A549 (cell line): ENCODE measurements at regions not wholly inside any gene's neighbourhood (a gene's known extent, or its start where the extent isn't known, plus 50 kb on each side); places are given as distances from the start of the nearest gene placed in this dataset.

Experiments used
- ATAC-seq, 2 experiments: fragments of 200-7000 bp in 1 of 2; fragments of >200 bp in 1 of 2; cut with Nextera tagmentation in 1 of 2; cut with Tn5 transposase in 1 of 2; 3 replicates each; pipeline versions ENCODE4 v1.8.0 to v1.9.1; 2018 to 2020; ENCODE audit warnings: mild to moderate bottlenecking in 1 of 2, moderate library complexity in 1 of 2
- CTCF ChIA-PET: fragments of 300-600 bp; sonication (Branson Sonifier 250); formaldehyde crosslinking; extraction: SDS; loops from one replicate; lab custom pipeline; 2021; ENCODE audit warnings: antibody characterized with exemption, inconsistent platforms; lab: Yijun Ruan, JAX
- POLR2A ChIA-PET: fragments of 350-600 bp; formaldehyde crosslinking; extraction: SDS; loops from one replicate; lab custom pipeline; 2021; ENCODE audit warnings: antibody characterized with exemption, inconsistent platforms; lab: Yijun Ruan, JAX
- DNase-seq, 2 experiments: peaks; one replicate each; pipeline versions ENCODE4 v3.0.0 to v3.0.0-alpha.2; 2011 to 2016; ENCODE audit warnings: low read depth in 1 of 2, low spot score in 1 of 2
- FAIRE-seq: peaks from 2 replicates; lab custom pipeline; 2011; peaks lifted over from hg19 to GRCh38; lab: Jason Lieb, UNC
- H3K27ac ChIP-seq, 2 experiments: fragments of >200 bp; sonication (Bioruptor Twin); formaldehyde crosslinking; 3 replicates each; pipeline ENCODE4 v1.5.1; 2016 to 2017
- H3K4me1 ChIP-seq: fragments of >200 bp; sonication (Bioruptor Twin); formaldehyde crosslinking; 3 replicates; pipeline ENCODE4 v1.6.1; 2016
- H3K4me2 ChIP-seq: fragments of >200 bp; sonication (Bioruptor Twin); formaldehyde crosslinking; 3 replicates; pipeline ENCODE4 v1.6.1; 2016
- H3K4me3 ChIP-seq: fragments of >200 bp; sonication (Bioruptor Twin); formaldehyde crosslinking; 3 replicates; pipeline ENCODE4 v1.5.1; 2016
- H3K9me3 ChIP-seq: fragments of >200 bp; sonication (Bioruptor Twin); formaldehyde crosslinking; 3 replicates; pipeline ENCODE4 v1.6.1; 2016
- ATOH8 ChIP-seq: fragments of 250-450 bp; sonication (Bioruptor Pico); IDR thresholded peaks from 2 replicates; pipeline ENCODE4 v1.5.0; 2020; ENCODE audit warnings: low read depth, mild to moderate bottlenecking, moderate library complexity
- CEBPB ChIP-seq, 2 experiments: fragments of >200 bp in 1 of 2; sonication (Bioruptor Twin) in 1 of 2; formaldehyde crosslinking in 1 of 2; IDR thresholded peaks; 2 replicates each; pipeline ENCODE4 v1.6.1; 2012 to 2016
- CHD4 ChIP-seq: fragments of 200-600 bp; sonication (generic); IDR thresholded peaks from 2 replicates; pipeline ENCODE4 v1.6.1; 2016; ENCODE audit warnings: antibody characterized with exemption, mild to moderate bottlenecking, borderline replicate concordance
- EHF ChIP-seq: fragments of 250-450 bp; sonication (Bioruptor Pico); IDR thresholded peaks from 2 replicates; pipeline ENCODE4 v1.5.0; 2020; ENCODE audit warnings: mild to moderate bottlenecking
- EP300 ChIP-seq, 2 experiments: fragments of >200 bp; sonication (Bioruptor Twin); formaldehyde crosslinking; IDR thresholded peaks; 2 replicates in 1 of 2; 3 replicates in 1 of 2; pipeline ENCODE4 v1.6.1; 2016 to 2017
- FOSB ChIP-seq: fragments of 250-450 bp; sonication (Bioruptor Pico); IDR thresholded peaks from 2 replicates; pipeline ENCODE4 v1.5.0; 2020; ENCODE audit warnings: mild to moderate bottlenecking, moderate library complexity
- FOXS1 ChIP-seq: fragments of 250-450 bp; sonication (Bioruptor Pico); IDR thresholded peaks from 2 replicates; pipeline ENCODE4 v1.5.0; 2020; ENCODE audit warnings: mild to moderate bottlenecking, moderate library complexity
- HOXA7 ChIP-seq: fragments of 250-450 bp; sonication (Bioruptor Pico); IDR thresholded peaks from 2 replicates; pipeline ENCODE4 v1.5.0; 2020; ENCODE audit warnings: mild to moderate bottlenecking, moderate library complexity
- HOXB5 ChIP-seq: fragments of 250-450 bp; sonication (Bioruptor Pico); IDR thresholded peaks from 2 replicates; pipeline ENCODE4 v1.5.0; 2020; ENCODE audit warnings: mild to moderate bottlenecking, moderate library complexity
- MAFK ChIP-seq: fragments of 450-650 bp; IDR thresholded peaks from 2 replicates; pipeline ENCODE4 v1.6.1; 2014; ENCODE audit not compliant: partially characterized antibody
- NFE2L2 ChIP-seq: fragments of 150-350 bp; conservative IDR thresholded peaks from 2 replicates; pipeline ENCODE4 v1.6.1; 2014; ENCODE audit warnings: low read length
- NR3C1 ChIP-seq: fragments of >200 bp; sonication (Bioruptor Twin); formaldehyde crosslinking; IDR thresholded peaks from 3 replicates; pipeline ENCODE4 v1.6.1; 2017
- RARB ChIP-seq: fragments of 250-450 bp; sonication (Bioruptor Pico); IDR thresholded peaks from 2 replicates; pipeline ENCODE4 v1.8.0; 2021; ENCODE audit warnings: mild to moderate bottlenecking, moderate library complexity
- RNF2 ChIP-seq: fragments of 200-600 bp; sonication (generic); IDR thresholded peaks from 2 replicates; pipeline ENCODE4 v1.6.1; 2016; ENCODE audit warnings: low read depth, mild to moderate bottlenecking, antibody characterized with exemption, moderate library complexity, borderline replicate concordance
- TFCP2L1 ChIP-seq: fragments of 250-450 bp; sonication (Bioruptor Pico); IDR thresholded peaks from 2 replicates; pipeline ENCODE4 v1.5.0; 2021; ENCODE audit warnings: mild to moderate bottlenecking
- TP53 ChIP-seq: fragments of 250-450 bp; sonication (Bioruptor Pico); IDR thresholded peaks from 2 replicates; pipeline ENCODE4 v1.5.0; 2021; ENCODE audit warnings: mild to moderate bottlenecking, moderate library complexity
- ZC3H11A ChIP-seq: fragments of 450-650 bp; IDR thresholded peaks from 2 replicates; pipeline ENCODE4 v1.6.1; 2014; ENCODE audit warnings: antibody characterized with exemption, mild to moderate bottlenecking
- ZFP36 ChIP-seq: fragments of 450-650 bp; IDR thresholded peaks from 2 replicates; pipeline ENCODE4 v1.6.1; 2014; ENCODE audit warnings: borderline replicate concordance; ENCODE audit not compliant: partially characterized antibody
- WGBS: methylation state at CpG from one replicate; pipeline ENCODE4 v1.1.6; 2017; ENCODE audit errors: missing lambda C conversion rate; 5-methylcytosine and 5-hydroxymethylcytosine counted together
- TF ChIP-seq, protein P1 (sequence below): IDR thresholded peaks from 2 replicates; pipeline ENCODE4 v1.6.1; 2012
- TF ChIP-seq, protein P2 (sequence below): fragments of 150-350 bp; IDR thresholded peaks from 2 replicates; pipeline ENCODE4 v1.6.1; 2014; ENCODE audit warnings: low read depth, mild to moderate bottlenecking, low read length
- TF ChIP-seq, protein P3 (sequence below): fragments of 200-600 bp; sonication (generic); IDR thresholded peaks from 2 replicates; pipeline ENCODE4 v1.6.1; 2016; ENCODE audit warnings: antibody characterized with exemption, mild to moderate bottlenecking, moderate library complexity

DNA sequence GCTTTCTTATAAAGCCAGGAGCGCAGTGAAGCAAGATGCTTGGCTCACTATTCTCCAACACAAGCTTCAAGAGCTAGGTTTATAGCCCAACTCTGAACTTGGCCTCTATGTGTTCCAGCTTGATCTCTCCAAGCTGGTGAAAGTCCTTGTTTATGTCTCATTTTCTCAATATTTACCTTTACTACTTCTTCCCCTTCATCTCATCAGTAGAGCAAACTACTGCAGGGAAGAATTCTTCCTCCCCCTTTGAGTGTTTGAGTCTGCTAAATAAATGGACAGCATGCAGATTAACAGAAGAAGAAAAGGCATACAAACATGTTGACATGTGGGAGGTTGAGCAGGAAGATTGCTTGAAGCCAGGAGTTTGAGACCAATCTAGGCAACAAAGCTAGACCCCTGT, 460.7 kb downstream of the ZNF608 start:
- H3K4me3 ChIP-seq, result no peak overlapping the region
- FAIRE-seq, result no peak
- no peaks in the 10 kb centered on the region for H3K4me1 ChIP-seq
- ATAC-seq, result no peak
- 88% methylated on average over 1 of the region's 1 CpG for WGBS
- TF ChIP-seq TP53 (CRISPR knock-in tag) (no peak), CEBPB (IDR thresholded peaks at IDR 0.05) (no peak), RNF2 (no peak)
- ChIA-PET CTCF (interaction anchor here (0.7 to 1.3 kb wide), 2 partner anchors 28 to 60 kb away, joined by 3 to 4 read pairs; no protein-coding TSS in a partner anchor), POLR2A (no interaction called here)
- no peak overlapping the region for H3K27ac ChIP-seq
- H3K9me3 ChIP-seq, result no peaks in the 10 kb centered on the region
- no peak overlapping the region for H3K4me2 ChIP-seq
- no peak for DNase-seq

- no peak for FAIRE-seq
- CTCF ChIA-PET, result interaction anchor here (1.3 kb wide), 1 partner anchor 29 kb away, joined by 3 read pairs; no protein-coding TSS in a partner anchor
- Histone ChIP-seq H3K4me1 (no peaks in the 10 kb centered on the region), H3K27ac (no peak overlapping the region), H3K4me3 (no peak overlapping the region), H3K4me2 (no peak overlapping the region), H3K9me3 (no peaks in the 10 kb centered on the region)
- TF ChIP-seq RARB (CRISPR knock-in tag), result no peak
- TF ChIP-seq ATOH8, result no peak
- no peak for TF ChIP-seq ZFP36
- TF ChIP-seq MAFK, result no peak
- no peak for TF ChIP-seq CHD4
- no peak for TF ChIP-seq CEBPB (IDR thresholded peaks at IDR 0.05)
- TF ChIP-seq HOXA7 (CRISPR knock-in tag), result no peak
- TF ChIP-seq, protein P1, sequence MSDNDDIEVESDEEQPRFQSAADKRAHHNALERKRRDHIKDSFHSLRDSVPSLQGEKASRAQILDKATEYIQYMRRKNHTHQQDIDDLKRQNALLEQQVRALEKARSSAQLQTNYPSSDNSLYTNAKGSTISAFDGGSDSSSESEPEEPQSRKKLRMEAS, result no peak
- TF ChIP-seq FOXS1, result no peak
- no peak for TF ChIP-seq FOSB
- TF ChIP-seq ZC3H11A, result no peak
- no peak for DNase-seq
- POLR2A ChIA-PET, result no interaction called here
- WGBS, result 59% methylated on average over 4 of the region's 4 CpGs
- ATAC-seq, result no peak
Observed at GRCh38 chr5:124285071-124285470, 461.4 kb downstream of the ZNF608 start.

DNA sequence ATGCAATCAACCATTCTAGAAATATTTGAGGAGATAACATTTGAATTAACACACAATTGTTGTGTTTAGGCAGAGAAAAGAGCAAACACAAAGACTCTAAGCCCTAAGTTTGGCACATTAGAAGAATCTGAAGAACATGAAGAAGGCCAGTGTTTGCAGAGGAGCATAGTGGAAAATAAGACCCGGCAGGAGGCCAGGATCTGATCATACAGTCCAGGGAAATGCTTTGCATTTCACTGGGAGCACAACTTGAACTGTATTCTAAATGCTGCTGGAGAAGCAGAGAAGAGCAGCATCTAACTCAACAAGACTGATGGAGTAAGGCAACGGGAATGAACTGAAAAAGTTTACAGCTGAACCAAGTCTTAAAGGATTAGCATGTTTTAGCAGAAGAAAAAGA, 463.4 kb downstream of the ZNF608 start:
- FAIRE-seq, result no peak
- no peak for DNase-seq
- Histone ChIP-seq H3K9me3 (no peaks in the 10 kb centered on the region), H3K27ac (no peak overlapping the region)
- TF ChIP-seq HOXB5 (CRISPR knock-in tag), result no peak
- TF ChIP-seq, protein P2, sequence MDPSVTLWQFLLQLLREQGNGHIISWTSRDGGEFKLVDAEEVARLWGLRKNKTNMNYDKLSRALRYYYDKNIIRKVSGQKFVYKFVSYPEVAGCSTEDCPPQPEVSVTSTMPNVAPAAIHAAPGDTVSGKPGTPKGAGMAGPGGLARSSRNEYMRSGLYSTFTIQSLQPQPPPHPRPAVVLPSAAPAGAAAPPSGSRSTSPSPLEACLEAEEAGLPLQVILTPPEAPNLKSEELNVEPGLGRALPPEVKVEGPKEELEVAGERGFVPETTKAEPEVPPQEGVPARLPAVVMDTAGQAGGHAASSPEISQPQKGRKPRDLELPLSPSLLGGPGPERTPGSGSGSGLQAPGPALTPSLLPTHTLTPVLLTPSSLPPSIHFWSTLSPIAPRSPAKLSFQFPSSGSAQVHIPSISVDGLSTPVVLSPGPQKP, result no peak
- TF ChIP-seq EHF (CRISPR knock-in tag), result no peak
- TF ChIP-seq, all 56 proteins: peak for 0
- 8% methylated on average over 2 of the region's 2 CpGs for WGBS
- CTCF ChIA-PET, result no interaction called here
- Histone ChIP-seq H3K4me3 (no peak overlapping the region), H3K4me2 (no peak overlapping the region), H3K4me1 (no peaks in the 10 kb centered on the region)
- ATAC-seq, result no peak
- POLR2A ChIA-PET, result no interaction called here

DNA sequence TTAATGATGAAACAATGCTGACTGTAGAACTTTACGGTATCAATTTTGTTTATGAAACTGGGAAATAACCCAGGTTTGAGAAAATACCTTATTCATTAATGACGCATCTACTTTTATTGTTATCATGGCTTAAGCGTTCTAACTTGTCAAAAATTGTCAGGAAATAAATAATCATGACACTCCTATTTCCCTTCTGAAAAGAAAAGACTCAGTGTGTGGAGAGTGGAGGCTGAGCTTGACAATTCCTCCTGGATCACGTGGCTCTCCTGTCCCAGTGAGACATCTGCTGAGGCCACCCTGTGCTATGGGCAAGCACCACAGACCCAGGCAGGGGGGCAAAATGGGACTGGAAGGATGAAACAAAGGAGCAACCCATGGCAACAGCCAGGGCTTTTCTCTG, 466.4 kb downstream of the ZNF608 start:
- no peak overlapping the region for H3K4me3 ChIP-seq
- no peak for ATAC-seq
- 68% methylated on average over 4 of the region's 4 CpGs for WGBS
- TF ChIP-seq EP300 (IDR thresholded peaks at IDR 0.05), result no peak
- TF ChIP-seq NFE2L2, result no peak
- TF ChIP-seq, protein P2, result no peak
- TF ChIP-seq, protein P3, sequence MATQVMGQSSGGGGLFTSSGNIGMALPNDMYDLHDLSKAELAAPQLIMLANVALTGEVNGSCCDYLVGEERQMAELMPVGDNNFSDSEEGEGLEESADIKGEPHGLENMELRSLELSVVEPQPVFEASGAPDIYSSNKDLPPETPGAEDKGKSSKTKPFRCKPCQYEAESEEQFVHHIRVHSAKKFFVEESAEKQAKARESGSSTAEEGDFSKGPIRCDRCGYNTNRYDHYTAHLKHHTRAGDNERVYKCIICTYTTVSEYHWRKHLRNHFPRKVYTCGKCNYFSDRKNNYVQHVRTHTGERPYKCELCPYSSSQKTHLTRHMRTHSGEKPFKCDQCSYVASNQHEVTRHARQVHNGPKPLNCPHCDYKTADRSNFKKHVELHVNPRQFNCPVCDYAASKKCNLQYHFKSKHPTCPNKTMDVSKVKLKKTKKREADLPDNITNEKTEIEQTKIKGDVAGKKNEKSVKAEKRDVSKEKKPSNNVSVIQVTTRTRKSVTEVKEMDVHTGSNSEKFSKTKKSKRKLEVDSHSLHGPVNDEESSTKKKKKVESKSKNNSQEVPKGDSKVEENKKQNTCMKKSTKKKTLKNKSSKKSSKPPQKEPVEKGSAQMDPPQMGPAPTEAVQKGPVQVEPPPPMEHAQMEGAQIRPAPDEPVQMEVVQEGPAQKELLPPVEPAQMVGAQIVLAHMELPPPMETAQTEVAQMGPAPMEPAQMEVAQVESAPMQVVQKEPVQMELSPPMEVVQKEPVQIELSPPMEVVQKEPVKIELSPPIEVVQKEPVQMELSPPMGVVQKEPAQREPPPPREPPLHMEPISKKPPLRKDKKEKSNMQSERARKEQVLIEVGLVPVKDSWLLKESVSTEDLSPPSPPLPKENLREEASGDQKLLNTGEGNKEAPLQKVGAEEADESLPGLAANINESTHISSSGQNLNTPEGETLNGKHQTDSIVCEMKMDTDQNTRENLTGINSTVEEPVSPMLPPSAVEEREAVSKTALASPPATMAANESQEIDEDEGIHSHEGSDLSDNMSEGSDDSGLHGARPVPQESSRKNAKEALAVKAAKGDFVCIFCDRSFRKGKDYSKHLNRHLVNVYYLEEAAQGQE, result no peak
- no peak for TF ChIP-seq NR3C1
- no peak for TF ChIP-seq TFCP2L1 (CRISPR knock-in tag)
- TF ChIP-seq, all 56 proteins: peak for 0
- H3K9me3 ChIP-seq, result no peaks in the 10 kb centered on the region
- no peak overlapping the region for H3K4me2 ChIP-seq
- ChIA-PET POLR2A (no interaction called here), CTCF (interaction anchor here (0.6 kb wide), 1 partner anchor 323 kb away, joined by 3 read pairs; no protein-coding TSS in a partner anchor)
- H3K4me1 ChIP-seq, result 0 out of 3 replicates have a peak, but pooled peaks cover 4% of the 10 kb centered on the region
- H3K27ac ChIP-seq, result no peak overlapping the region
- FAIRE-seq, result no peak
- no peak for DNase-seq
